ENCODE measurements at regions not wholly inside any gene's neighbourhood (a gene's known extent, or its start where the extent isn't known, plus 50 kb on each side); places are given as distances from the start of the nearest gene placed in this dataset.

GRCh38 chr4:138740816-138741745 lies 274.5 kb upstream of the NOCT start:
- DNase-seq: no peak

GRCh38 chr4:138736362-138736761 lies 279.2 kb upstream of the NOCT start:
- no peak for DNase-seq

- no peak for DNase-seq
Observed at GRCh38 chr4:138734746-138735145, 280.8 kb upstream of the NOCT start.

- DNase-seq: no peak
Observed at GRCh38 chr4:138728566-138728965, 287.0 kb upstream of the NOCT start.

- DNase-seq: no peak
Observed at GRCh38 chr4:138727731-138728130, 287.9 kb upstream of the NOCT start.

- DNase-seq: no peak
Observed at GRCh38 chr4:138724530-138724929, 291.1 kb upstream of the NOCT start.

GRCh38 chr4:138716559-138717335 lies 298.8 kb upstream of the NOCT start:
- DNase-seq: no peak

- no peak for DNase-seq
Observed at GRCh38 chr4:138710297-138710696, 305.3 kb upstream of the NOCT start.

GRCh38 chr4:138709859-138710258 lies 305.7 kb upstream of the NOCT start:
- DNase-seq: no peak

GRCh38 chr4:138707746-138708677 lies 307.6 kb upstream of the NOCT start:
- DNase-seq: no peak

GRCh38 chr4:138706201-138706600 lies 309.4 kb upstream of the NOCT start:
- DNase-seq: no peak

- DNase-seq: no peak
Observed at GRCh38 chr4:138702190-138702824, 313.3 kb upstream of the NOCT start.

GRCh38 chr4:138698641-138699040 lies 316.9 kb upstream of the NOCT start:
- no peak for DNase-seq

GRCh38 chr4:138697851-138698250 lies 317.7 kb upstream of the NOCT start:
- no peak for DNase-seq

- no peak for DNase-seq
Observed at GRCh38 chr4:138696771-138697170, 318.8 kb upstream of the NOCT start.

GRCh38 chr4:138696058-138696457 lies 319.5 kb upstream of the NOCT start:
- DNase-seq: no peak

GRCh38 chr4:138693526-138693925 lies 322.1 kb upstream of the NOCT start:
- no peak for DNase-seq

GRCh38 chr4:138692411-138692810 lies 323.2 kb upstream of the NOCT start:
- no peak for DNase-seq

- no peak for DNase-seq
Observed at GRCh38 chr4:138689593-138689992, 326.0 kb upstream of the NOCT start.

- no peak for DNase-seq
Observed at GRCh38 chr4:138689187-138689586, 326.4 kb upstream of the NOCT start.

GRCh38 chr4:138688408-138689085 lies 327.0 kb upstream of the NOCT start:
- DNase-seq: no peak

Data from T-helper 2 cell (primary cell).